ENCODE measurements at regions not wholly inside any gene's neighbourhood (a gene's known extent, or its start where the extent isn't known, plus 50 kb on each side); places are given as distances from the start of the nearest gene placed in this dataset.
A peak's percentile ranks its signal among the peaks of the same experiment; 100 is the strongest.

DNA sequence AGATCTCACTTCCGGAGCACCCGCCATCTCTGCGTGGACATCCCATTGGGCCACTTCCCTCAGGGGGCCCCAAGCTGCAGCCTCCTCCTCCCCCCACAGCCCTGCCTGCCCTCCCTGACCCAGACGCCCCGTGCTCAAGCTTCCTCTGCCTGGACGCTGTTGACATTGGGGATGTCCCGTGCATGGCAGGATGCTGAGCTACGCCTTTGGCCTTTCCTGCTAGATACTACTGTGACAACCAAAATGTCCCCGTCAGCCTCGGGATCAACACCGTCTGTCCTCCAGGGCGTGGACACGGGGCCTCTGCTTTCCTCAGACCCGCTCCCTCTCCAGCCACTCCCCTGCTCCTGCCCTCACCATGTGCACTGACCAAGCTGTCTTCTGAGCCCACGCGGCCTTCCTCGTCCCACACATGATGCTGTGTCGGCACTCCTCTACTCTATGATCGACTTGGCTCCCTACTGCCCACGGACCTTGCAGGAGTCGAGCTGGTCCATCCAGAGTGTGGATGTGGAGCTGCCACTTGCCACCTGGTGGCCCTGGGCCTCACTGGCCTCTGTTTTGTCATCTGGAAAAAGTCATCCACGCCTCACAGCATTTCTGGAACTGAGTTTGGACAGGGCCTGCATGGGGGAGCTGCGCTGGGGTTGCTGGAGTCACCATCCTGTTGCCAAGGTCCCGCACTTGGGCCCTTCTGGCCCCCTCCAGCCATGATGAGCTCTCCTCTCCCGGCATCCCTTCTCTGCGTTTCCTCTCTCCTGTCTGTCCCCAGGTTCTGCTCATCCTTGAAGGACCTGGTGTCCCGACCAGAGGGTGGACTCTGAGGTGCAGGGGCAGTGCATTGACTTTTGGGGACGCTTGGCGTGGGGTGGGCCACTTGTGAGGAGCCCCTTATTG, 221.7 kb upstream of the CIBAR2 start:
- H3K9me3 Mint-ChIP-seq, result no peaks in the 10 kb centered on the region
- H3K36me3 Mint-ChIP-seq (ENCODE audit: low read depth), result no peaks in the 10 kb centered on the region
- ATAC-seq (replicated peaks), result no peak
- H3K27ac Mint-ChIP-seq, result no peak overlapping the region
- peaks cover 24% of the 10 kb centered on the region for H3K27me3 Mint-ChIP-seq
- peak overlapping the region; percentile 55 for H3K4me3 Mint-ChIP-seq
- peaks cover 3% of the 10 kb centered on the region for H3K4me1 Mint-ChIP-seq

GRCh38 chr16:85334718-85335583, 222.7 kb upstream of the CIBAR2 start:
- Mint-ChIP-seq H3K4me1 (peaks cover 3% of the 10 kb centered on the region), H3K9me3 (no peaks in the 10 kb centered on the region), H3K27me3 (peaks cover 28% of the 10 kb centered on the region), H3K36me3 (ENCODE audit: low read depth) (no peaks in the 10 kb centered on the region), H3K27ac (peak overlapping the region; percentile 26), H3K4me3 (peak overlapping the region; percentile 55)
- peak; percentile 39 for ATAC-seq (replicated peaks)

GRCh38 chr16:85335584-85336491, 223.6 kb upstream of the CIBAR2 start:
- Mint-ChIP-seq H3K36me3 (ENCODE audit: low read depth) (no peaks in the 10 kb centered on the region), H3K4me1 (peaks cover 3% of the 10 kb centered on the region), H3K27ac (peak overlapping the region; percentile 26), H3K4me3 (peak overlapping the region; percentile 55), H3K27me3 (peaks cover 22% of the 10 kb centered on the region), H3K9me3 (no peaks in the 10 kb centered on the region)
- no peak for ATAC-seq (replicated peaks)

GRCh38 chr16:85337910-85338637, 225.8 kb upstream of the CIBAR2 start:
- no peak overlapping the region for H3K27ac Mint-ChIP-seq
- no peak overlapping the region for H3K4me3 Mint-ChIP-seq
- H3K27me3 Mint-ChIP-seq, result peaks cover 19% of the 10 kb centered on the region
- no peaks in the 10 kb centered on the region for H3K9me3 Mint-ChIP-seq
- H3K36me3 Mint-ChIP-seq (ENCODE audit: low read depth), result no peaks in the 10 kb centered on the region
- peaks cover 3% of the 10 kb centered on the region for H3K4me1 Mint-ChIP-seq
- ATAC-seq (replicated peaks), result no peak

DNA sequence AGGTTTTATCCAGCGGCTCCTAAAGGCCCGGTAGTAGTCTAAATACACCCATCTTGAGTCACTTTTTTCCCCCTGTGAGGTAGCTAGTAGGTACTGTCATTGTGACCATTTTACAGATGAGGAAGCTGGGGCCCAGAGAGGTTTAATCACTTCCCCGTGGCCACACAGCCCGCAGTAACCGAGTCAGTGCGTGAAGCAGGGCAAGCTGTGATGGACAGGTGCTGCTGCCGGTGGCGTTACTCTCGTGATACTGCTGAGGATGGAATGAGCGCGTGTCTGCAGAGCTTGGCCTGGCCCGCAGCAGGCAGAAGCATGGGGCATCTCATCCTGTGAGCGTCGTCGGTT, 226.3 kb upstream of the CIBAR2 start:
- Mint-ChIP-seq H3K4me3 (no peak overlapping the region), H3K27ac (no peak overlapping the region), H3K36me3 (ENCODE audit: low read depth) (no peaks in the 10 kb centered on the region), H3K27me3 (peaks cover 19% of the 10 kb centered on the region), H3K4me1 (peaks cover 3% of the 10 kb centered on the region), H3K9me3 (no peaks in the 10 kb centered on the region)
- no peak for ATAC-seq (replicated peaks)

- Mint-ChIP-seq H3K4me3 (no peak overlapping the region), H3K36me3 (ENCODE audit: low read depth) (no peaks in the 10 kb centered on the region), H3K9me3 (no peaks in the 10 kb centered on the region), H3K27me3 (peaks cover 14% of the 10 kb centered on the region), H3K27ac (no peak overlapping the region), H3K4me1 (peaks cover 3% of the 10 kb centered on the region)
- no peak for ATAC-seq (replicated peaks)
These were observed 226.9 kb upstream of the CIBAR2 start for GRCh38 chr16:85338989-85339685.

DNA sequence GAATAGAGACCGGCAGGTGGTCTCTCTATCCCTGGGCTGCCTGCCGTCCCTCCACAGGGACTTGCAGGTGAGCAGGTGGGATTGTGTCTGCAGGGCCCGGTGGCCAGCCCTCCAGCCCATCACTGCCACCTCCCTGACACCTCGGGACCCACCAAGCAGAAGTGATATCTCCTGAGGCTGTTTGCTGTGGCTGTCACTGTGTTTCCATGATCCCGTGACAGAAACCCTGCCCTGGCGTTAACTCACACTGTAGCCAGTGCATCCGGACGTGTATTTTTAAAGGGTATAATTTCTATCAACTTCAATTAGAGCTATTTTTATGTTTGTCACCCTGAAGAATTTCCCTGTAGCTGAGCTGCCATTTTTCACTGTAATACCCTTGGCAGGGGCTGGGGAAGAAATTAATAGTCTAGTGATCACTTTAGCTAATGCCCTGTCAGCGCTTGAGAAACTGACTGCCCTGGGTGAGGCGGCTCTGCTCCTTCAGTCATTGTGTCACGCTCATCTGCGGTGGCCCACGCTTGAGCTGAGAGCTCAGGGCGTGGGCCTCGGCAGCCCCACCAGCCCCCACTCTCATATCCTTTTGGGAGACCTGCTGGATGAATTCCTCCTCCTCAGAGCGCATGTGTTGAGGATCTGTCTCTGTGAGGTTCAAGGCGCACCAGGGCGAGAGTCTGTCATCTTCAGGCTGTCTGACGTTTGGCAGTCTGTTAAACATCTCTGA, 229.9 kb upstream of the CIBAR2 start:
- H3K4me3 Mint-ChIP-seq, result no peak overlapping the region
- H3K9me3 Mint-ChIP-seq, result no peaks in the 10 kb centered on the region
- H3K27me3 Mint-ChIP-seq, result peaks cover 5% of the 10 kb centered on the region
- H3K36me3 Mint-ChIP-seq (ENCODE audit: low read depth), result no peaks in the 10 kb centered on the region
- no peak for ATAC-seq (replicated peaks)
- H3K4me1 Mint-ChIP-seq, result no peaks in the 10 kb centered on the region
- no peak overlapping the region for H3K27ac Mint-ChIP-seq

- Mint-ChIP-seq H3K4me3 (no peak overlapping the region), H3K27ac (no peak overlapping the region), H3K4me1 (no peaks in the 10 kb centered on the region), H3K9me3 (no peaks in the 10 kb centered on the region), H3K36me3 (ENCODE audit: low read depth) (no peaks in the 10 kb centered on the region), H3K27me3 (peaks cover under 1% of the 10 kb centered on the region)
- ATAC-seq (replicated peaks), result no peak
These were observed 232.3 kb upstream of the CIBAR2 start for GRCh38 chr16:85344502-85345128.

GRCh38 chr16:85345129-85345639, 232.9 kb upstream of the CIBAR2 start:
- Mint-ChIP-seq H3K27ac (no peak overlapping the region), H3K4me3 (no peak overlapping the region), H3K9me3 (no peaks in the 10 kb centered on the region), H3K27me3 (no peaks in the 10 kb centered on the region), H3K36me3 (ENCODE audit: low read depth) (no peaks in the 10 kb centered on the region), H3K4me1 (no peaks in the 10 kb centered on the region)
- no peak for ATAC-seq (replicated peaks)

- Mint-ChIP-seq H3K27ac (no peak overlapping the region), H3K27me3 (no peaks in the 10 kb centered on the region), H3K9me3 (no peaks in the 10 kb centered on the region), H3K36me3 (ENCODE audit: low read depth) (no peaks in the 10 kb centered on the region), H3K4me1 (no peaks in the 10 kb centered on the region), H3K4me3 (no peak overlapping the region)
- no peak for ATAC-seq (replicated peaks)
These were observed 234.3 kb upstream of the CIBAR2 start for GRCh38 chr16:85346404-85347212.

DNA sequence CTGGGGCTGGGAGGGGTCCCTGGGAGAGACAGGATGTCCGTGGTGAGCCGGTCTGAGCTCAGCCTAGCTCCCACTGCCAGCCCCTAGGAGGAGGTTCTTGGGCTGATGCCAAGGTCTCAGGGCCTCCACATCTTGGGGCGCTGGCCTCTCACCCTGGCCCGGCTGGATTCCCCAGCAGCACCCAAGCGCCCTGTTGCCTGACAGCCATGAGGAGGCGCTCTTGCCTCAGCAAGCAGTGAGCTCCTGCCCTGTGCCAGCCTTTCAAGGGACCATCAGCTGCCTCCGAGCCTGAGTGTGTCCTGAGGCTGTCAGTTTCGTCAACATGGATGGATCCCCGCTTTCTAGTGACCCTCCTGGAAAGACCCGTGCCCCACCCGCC, 234.9 kb upstream of the CIBAR2 start:
- no peak for ATAC-seq (replicated peaks)
- no peaks in the 10 kb centered on the region for H3K4me1 Mint-ChIP-seq
- H3K9me3 Mint-ChIP-seq, result no peaks in the 10 kb centered on the region
- no peaks in the 10 kb centered on the region for H3K36me3 Mint-ChIP-seq (ENCODE audit: low read depth)
- no peak overlapping the region for H3K27ac Mint-ChIP-seq
- H3K4me3 Mint-ChIP-seq, result no peak overlapping the region
- H3K27me3 Mint-ChIP-seq, result no peaks in the 10 kb centered on the region
